ENCODE measurements at regions not wholly inside any gene's neighbourhood (a gene's known extent, or its start where the extent isn't known, plus 50 kb on each side); places are given as distances from the start of the nearest gene placed in this dataset.

GRCh38 chr2:180328795-180329422 lies 321.8 kb upstream of the CWC22 start:
- no peak overlapping the region for H3K18ac ChIP-seq (ENCODE audit: insufficient read length, low read depth, low read length)
- H3K9ac ChIP-seq (ENCODE audit: extremely low read depth, insufficient read length, low read length), result no peak overlapping the region
- H3T11ph ChIP-seq (ENCODE audit: low read length), result no peak overlapping the region
- H4K20me1 ChIP-seq (ENCODE audit: control insufficient read depth, insufficient read depth, insufficient read length), result no peaks in the 10 kb centered on the region
- no peak overlapping the region for H2BK120ac ChIP-seq (ENCODE audit: low read depth, low read length, poor library complexity, severe bottlenecking)
- no peak overlapping the region for H3K23ac ChIP-seq (ENCODE audit: insufficient read length, low read depth, low read length)
- H3K56ac ChIP-seq (ENCODE audit: insufficient read length, low read depth, low read length), result no peak overlapping the region
- no peak overlapping the region for H3K14ac ChIP-seq (ENCODE audit: insufficient read depth, low read length)
- no peaks in the 10 kb centered on the region for H3K23me2 ChIP-seq (ENCODE audit: insufficient read length, low read depth, low read length, poor library complexity, severe bottlenecking)
- no peak overlapping the region for H4K91ac ChIP-seq (ENCODE audit: insufficient read length, low read depth, low read length)
- no peaks in the 10 kb centered on the region for H3K79me2 ChIP-seq (ENCODE audit: insufficient read depth, low read length)
- H3K9me3 ChIP-seq (ENCODE audit: control insufficient read depth, low read depth, low read length), result no peaks in the 10 kb centered on the region
- Mint-ChIP-seq H3K27ac (peak overlapping the region in 2 of 3 experiments; percentile 23 to 73; a peak in 2 of 7 replicates), H3K4me1 (peaks cover 9 to 11% of the 10 kb centered on the region in 2 experiments), H3K36me3 (ENCODE audit: insufficient read depth in 1 of 3, low read depth in 3 of 3) (peaks cover 0 to 9% (median 2%) of the 10 kb centered on the region in 3 experiments; a peak in 2 of 7 replicates), H3K4me3 (no peak overlapping the region), H3K27me3 (ENCODE audit: low read depth) (no peaks in the 10 kb centered on the region), H3K9me3 (peaks cover 0 to 15% of the 10 kb centered on the region in 2 experiments; a peak in 4 of 5 replicates)
- TF ChIP-seq CTCF (conservative IDR thresholded peaks at IDR 0.05), result no peak
- no peak overlapping the region for H2AFZ ChIP-seq (ENCODE audit: low read length)
- no peak for DNase-seq
- H3K27me3 ChIP-seq (ENCODE audit: insufficient read depth, low read length), result no peaks in the 10 kb centered on the region
- no peak overlapping the region for H3K4me2 ChIP-seq (ENCODE audit: insufficient read depth, insufficient read length, low read length)
- H3K79me1 ChIP-seq (ENCODE audit: insufficient read depth, low read depth, low read length, poor library complexity, severe bottlenecking), result no peaks in the 10 kb centered on the region
- no peak overlapping the region for H4K5ac ChIP-seq (ENCODE audit: insufficient read length, low read depth, low read length)
- H2BK12ac ChIP-seq (ENCODE audit: insufficient read length, low read depth, low read length), result no peak overlapping the region
- no peak overlapping the region for H3K4ac ChIP-seq (ENCODE audit: low read depth, low read length)
- no peak overlapping the region for H2BK5ac ChIP-seq (ENCODE audit: insufficient read length, low read length)
- no peak overlapping the region for H2AK5ac ChIP-seq (ENCODE audit: insufficient read length, low read length)
- H4K8ac ChIP-seq (replicated peaks; ENCODE audit: insufficient read length, low read depth, low read length), result no peak overlapping the region
- no peak overlapping the region for H2BK15ac ChIP-seq (ENCODE audit: low read depth, low read length)
- H2BK20ac ChIP-seq (ENCODE audit: low read depth, low read length, poor library complexity, severe bottlenecking), result no peak overlapping the region
- H3K4me1 ChIP-seq (ENCODE audit: insufficient read depth, low read length), result no peaks in the 10 kb centered on the region; the same call in 1 of the 2 replicates
- no peak overlapping the region for H3K27ac ChIP-seq (ENCODE audit: insufficient read length, low read depth, low read length)
- no CpG with 5 or more reads among the region's 1 CpG for WGBS (ENCODE audit: extremely low coverage, insufficient read length, low lambda C conversion rate)

Measured in H9 (cell line).